OCI-LY1 (cell line): ENCODE measurements at regions not wholly inside any gene's neighbourhood (a gene's known extent, or its start where the extent isn't known, plus 50 kb on each side); places are given as distances from the start of the nearest gene placed in this dataset.

Experiments used
- H2AFZ ChIP-seq: fragments of 200-600 bp; sonication (generic), shearing (Covaris generic); 2 replicates; pipeline ENCODE4 v1.6.0; 2014; ENCODE audit warnings: antibody characterized with exemption, mild to moderate bottlenecking, low read length
- H3F3A ChIP-seq: fragments of 200-600 bp; sonication (generic), shearing (Covaris generic); 2 replicates; pipeline ENCODE4 v1.6.0; 2014; ENCODE audit warnings: mild to moderate bottlenecking, antibody characterized with exemption, low read length, moderate library complexity; ENCODE audit not compliant: insufficient read depth
- H3K27ac ChIP-seq: fragments of 200-600 bp; sonication (generic); 2 replicates; pipeline ENCODE4 v1.5.1; 2014; ENCODE audit warnings: low read length, mixed run types, mild to moderate bottlenecking, low read depth; ENCODE audit not compliant: poor library complexity, severe bottlenecking
- H3K27me3 ChIP-seq: fragments of 200-600 bp; sonication (generic); 2 replicates; pipeline ENCODE4 v1.6.0; 2014; ENCODE audit warnings: antibody characterized with exemption, mild to moderate bottlenecking, low read length, moderate library complexity; ENCODE audit not compliant: insufficient read depth
- H3K36me3 ChIP-seq: fragments of 200-600 bp; sonication (generic); 2 replicates; pipeline ENCODE4 v1.6.1; 2014; ENCODE audit warnings: mild to moderate bottlenecking, antibody characterized with exemption, low read length, moderate library complexity, mixed read lengths; ENCODE audit not compliant: insufficient read depth
- H3K4me1 ChIP-seq: fragments of 200-600 bp; sonication (generic); 2 replicates; pipeline ENCODE4 v1.5.1; 2014; ENCODE audit warnings: mild to moderate bottlenecking, low read length, moderate library complexity; ENCODE audit not compliant: insufficient read depth, severe bottlenecking
- H3K4me2 ChIP-seq: fragments of 200-600 bp; sonication (generic), shearing (Covaris generic); 2 replicates; pipeline ENCODE4 v1.6.1; 2014; ENCODE audit warnings: low read length
- H3K4me3 ChIP-seq: fragments of 200-600 bp; sonication (generic); 2 replicates; pipeline ENCODE4 v1.5.1; 2014; ENCODE audit warnings: low read length, low read depth, mild to moderate bottlenecking, mixed read lengths; ENCODE audit not compliant: poor library complexity, severe bottlenecking
- H3K79me2 ChIP-seq: fragments of 200-600 bp; shearing (Covaris generic); 2 replicates; pipeline ENCODE4 v1.6.1; 2016; ENCODE audit warnings: mixed run types, low read length, mixed read lengths; ENCODE audit not compliant: insufficient read depth
- H3K9ac ChIP-seq: fragments of 200-600 bp; sonication (generic), shearing (Covaris generic); 2 replicates; pipeline ENCODE4 v1.6.1; 2014; ENCODE audit warnings: mild to moderate bottlenecking, low read length, mixed read lengths
- H3K9me2 ChIP-seq: fragments of 200-600 bp; sonication (generic), shearing (Covaris generic); 2 replicates; pipeline ENCODE4 v1.6.1; 2014; ENCODE audit warnings: low read depth, mild to moderate bottlenecking, low read length, mixed read lengths
- H3K9me3 ChIP-seq: fragments of 200-600 bp; shearing (Covaris generic); 2 replicates; pipeline ENCODE4 v1.6.1; 2014; ENCODE audit warnings: low read length, mixed read lengths
- H4K20me1 ChIP-seq: fragments of 200-600 bp; sonication (generic), shearing (Covaris generic); 2 replicates; pipeline ENCODE4 v1.6.0; 2016; ENCODE audit warnings: mild to moderate bottlenecking, low read length; ENCODE audit not compliant: insufficient read depth
- EZH2 ChIP-seq: fragments of 200-600 bp; sonication (generic), shearing (Covaris generic); IDR thresholded peaks from 2 replicates; pipeline ENCODE4 v1.8.0; 2017; ENCODE audit warnings: borderline replicate concordance, mixed run types, mild to moderate bottlenecking, antibody characterized with exemption, low read length, moderate library complexity, mixed read lengths
- TF ChIP-seq, protein P1 (sequence below): fragments of 200-600 bp; sonication (generic), shearing (Covaris generic); IDR thresholded peaks from 2 replicates; pipeline ENCODE4 v1.5.1; 2017; ENCODE audit warnings: mild to moderate bottlenecking, antibody characterized with exemption, low read length, moderate library complexity, mixed read lengths

GRCh38 chr20:22758815-22759214 is 174.4 kb upstream of the FOXA2 start:
- H3K9ac ChIP-seq, result no peak overlapping the region
- no peaks in the 10 kb centered on the region for H3F3A ChIP-seq
- H3K9me2 ChIP-seq, result no peaks in the 10 kb centered on the region
- no peaks in the 10 kb centered on the region for H4K20me1 ChIP-seq
- no peak overlapping the region for H3K4me3 ChIP-seq
- no peaks in the 10 kb centered on the region for H3K9me3 ChIP-seq
- peaks cover 3% of the 10 kb centered on the region for H3K27me3 ChIP-seq
- no peaks in the 10 kb centered on the region for H3K79me2 ChIP-seq
- no peaks in the 10 kb centered on the region for H3K4me1 ChIP-seq
- TF ChIP-seq, protein P1, sequence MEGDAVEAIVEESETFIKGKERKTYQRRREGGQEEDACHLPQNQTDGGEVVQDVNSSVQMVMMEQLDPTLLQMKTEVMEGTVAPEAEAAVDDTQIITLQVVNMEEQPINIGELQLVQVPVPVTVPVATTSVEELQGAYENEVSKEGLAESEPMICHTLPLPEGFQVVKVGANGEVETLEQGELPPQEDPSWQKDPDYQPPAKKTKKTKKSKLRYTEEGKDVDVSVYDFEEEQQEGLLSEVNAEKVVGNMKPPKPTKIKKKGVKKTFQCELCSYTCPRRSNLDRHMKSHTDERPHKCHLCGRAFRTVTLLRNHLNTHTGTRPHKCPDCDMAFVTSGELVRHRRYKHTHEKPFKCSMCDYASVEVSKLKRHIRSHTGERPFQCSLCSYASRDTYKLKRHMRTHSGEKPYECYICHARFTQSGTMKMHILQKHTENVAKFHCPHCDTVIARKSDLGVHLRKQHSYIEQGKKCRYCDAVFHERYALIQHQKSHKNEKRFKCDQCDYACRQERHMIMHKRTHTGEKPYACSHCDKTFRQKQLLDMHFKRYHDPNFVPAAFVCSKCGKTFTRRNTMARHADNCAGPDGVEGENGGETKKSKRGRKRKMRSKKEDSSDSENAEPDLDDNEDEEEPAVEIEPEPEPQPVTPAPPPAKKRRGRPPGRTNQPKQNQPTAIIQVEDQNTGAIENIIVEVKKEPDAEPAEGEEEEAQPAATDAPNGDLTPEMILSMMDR, result no peak
- no peak for TF ChIP-seq EZH2
- H3K36me3 ChIP-seq, result no peaks in the 10 kb centered on the region
- no peak overlapping the region for H3K4me2 ChIP-seq
- no peak overlapping the region for H2AFZ ChIP-seq
- H3K27ac ChIP-seq, result no peak overlapping the region

DNA sequence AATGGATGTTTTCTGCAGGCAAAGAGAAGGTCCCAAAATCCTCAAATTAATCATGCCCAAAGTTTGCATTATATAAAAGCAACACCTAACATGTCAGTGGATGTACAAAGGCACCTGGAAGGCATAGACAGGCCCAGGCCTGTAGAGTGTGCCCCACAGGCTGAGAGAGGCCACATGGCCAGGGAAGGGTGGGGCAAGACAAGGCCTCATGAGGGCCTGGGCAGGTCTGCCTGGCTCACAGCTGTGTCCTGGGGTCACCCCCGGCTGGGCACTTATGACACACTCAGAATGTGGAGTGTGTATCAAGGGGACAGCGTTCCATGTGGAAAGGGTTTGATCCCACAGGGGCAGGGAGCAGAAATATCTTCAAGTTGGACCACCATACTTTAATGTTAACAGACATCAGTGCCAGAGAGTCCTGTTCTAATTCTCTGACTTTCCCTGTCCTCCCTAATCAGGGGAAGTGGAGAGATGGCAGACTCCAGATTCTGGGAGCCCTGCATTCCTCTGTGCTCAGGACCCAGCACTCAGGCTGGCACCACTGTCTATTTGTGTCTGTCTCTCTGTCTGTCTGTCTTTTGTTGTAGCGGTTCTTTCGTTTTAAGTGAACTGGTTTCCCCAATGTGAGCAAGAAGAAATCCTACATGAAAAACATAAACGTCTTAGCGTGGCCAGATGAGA is 178.3 kb upstream of the FOXA2 start:
- H3K4me2 ChIP-seq, result no peak overlapping the region
- H3K4me3 ChIP-seq, result no peak overlapping the region
- H3K36me3 ChIP-seq, result no peaks in the 10 kb centered on the region
- no peak overlapping the region for H3K9ac ChIP-seq
- no peaks in the 10 kb centered on the region for H3K79me2 ChIP-seq
- no peaks in the 10 kb centered on the region for H3F3A ChIP-seq
- H2AFZ ChIP-seq, result no peak overlapping the region
- no peaks in the 10 kb centered on the region for H3K9me2 ChIP-seq
- TF ChIP-seq, protein P1, result no peak
- no peak for TF ChIP-seq EZH2
- no peak overlapping the region for H3K27ac ChIP-seq
- no peaks in the 10 kb centered on the region for H4K20me1 ChIP-seq
- peaks cover 3% of the 10 kb centered on the region; the same call in 1 of the 2 replicates for H3K27me3 ChIP-seq
- H3K9me3 ChIP-seq, result no peaks in the 10 kb centered on the region
- no peaks in the 10 kb centered on the region for H3K4me1 ChIP-seq

DNA sequence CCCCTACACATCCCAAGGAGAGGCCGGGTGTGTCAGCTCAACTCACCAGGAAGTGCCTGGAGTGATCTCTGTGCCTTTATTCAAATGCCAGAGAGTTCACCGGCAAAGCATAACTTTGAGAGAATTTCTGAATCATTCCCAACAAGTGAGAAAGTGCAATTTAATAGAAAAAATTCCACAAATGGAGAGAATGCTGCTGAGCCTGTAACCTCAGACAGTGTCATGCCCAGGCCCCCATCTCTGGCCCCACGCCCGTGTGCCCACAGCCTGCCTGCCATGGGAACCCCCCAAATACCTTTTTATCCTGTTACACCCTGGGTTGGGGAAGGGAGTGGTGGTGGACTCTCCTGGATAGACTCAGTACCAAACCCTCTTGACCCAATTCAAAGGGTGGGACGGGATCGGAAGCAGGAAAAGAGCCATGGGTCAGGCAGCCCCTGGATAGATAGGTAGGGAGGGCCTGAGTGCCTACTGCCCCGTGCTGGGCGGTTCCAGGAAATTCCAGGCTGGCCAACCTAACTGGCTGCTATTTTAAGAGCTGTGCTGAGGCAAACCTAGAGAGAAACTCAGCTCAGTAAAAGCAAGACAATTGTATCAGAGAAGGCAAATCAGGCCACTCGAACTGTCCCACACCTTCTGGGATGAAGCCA is 179.0 kb upstream of the FOXA2 start:
- Histone ChIP-seq H3K27ac (no peak overlapping the region), H2AFZ (no peak overlapping the region), H3K4me3 (no peak overlapping the region), H3K9me2 (no peaks in the 10 kb centered on the region), H3F3A (no peaks in the 10 kb centered on the region), H4K20me1 (no peaks in the 10 kb centered on the region), H3K79me2 (no peaks in the 10 kb centered on the region), H3K27me3 (peaks cover 3% of the 10 kb centered on the region; the same call in 1 of the 2 replicates), H3K9ac (no peak overlapping the region), H3K4me2 (no peak overlapping the region), H3K9me3 (no peaks in the 10 kb centered on the region), H3K36me3 (no peaks in the 10 kb centered on the region), H3K4me1 (no peaks in the 10 kb centered on the region)
- TF ChIP-seq, protein P1, result no peak
- TF ChIP-seq EZH2, result no peak
